WTC11 (cell line): ENCODE measurements at regions not wholly inside any gene's neighbourhood (a gene's known extent, or its start where the extent isn't known, plus 50 kb on each side); places are given as distances from the start of the nearest gene placed in this dataset.

Source experiments
- CREM ChIP-seq: sonication (generic); formaldehyde crosslinking; IDR thresholded peaks from 2 replicates; pipeline ENCODE4 v1.8.1; 2022; ENCODE audit warnings: mild to moderate bottlenecking, missing genetic modification reagents, moderate library complexity
- CTCF ChIP-seq: fragments of 200-600 bp; IDR thresholded peaks from 2 replicates; pipeline ENCODE4 v1.8.0; 2022; ENCODE audit warnings: antibody characterized with exemption
- ETV6 ChIP-seq: sonication (generic); formaldehyde crosslinking; IDR thresholded peaks from 2 replicates; pipeline ENCODE4 v1.8.1; 2022; ENCODE audit warnings: mild to moderate bottlenecking, missing genetic modification reagents
- NFATC4 ChIP-seq: fragments of 250-450 bp; sonication (Bioruptor Pico); IDR thresholded peaks from 2 replicates; pipeline ENCODE4 v1.9.0; 2021; ENCODE audit warnings: mild to moderate bottlenecking
- NR2C2 ChIP-seq: sonication (generic); formaldehyde crosslinking; IDR thresholded peaks from 2 replicates; pipeline ENCODE4 v1.8.0; 2022; ENCODE audit warnings: mild to moderate bottlenecking, missing genetic modification reagents
- USF2 ChIP-seq: sonication (generic); formaldehyde crosslinking; IDR thresholded peaks from 2 replicates; pipeline ENCODE4 v1.8.1; 2023; ENCODE audit warnings: mild to moderate bottlenecking, missing genetic modification reagents, moderate library complexity
- ZNF396 ChIP-seq: fragments of 250-450 bp; sonication (Bioruptor Pico); IDR thresholded peaks from 2 replicates; pipeline ENCODE4 v1.8.0; 2021; ENCODE audit warnings: mild to moderate bottlenecking, moderate library complexity, borderline replicate concordance
- ZNF423 ChIP-seq: fragments of 250-450 bp; sonication (Bioruptor Pico); IDR thresholded peaks from 2 replicates; pipeline ENCODE4 v2.1.2; 2022; ENCODE audit warnings: mild to moderate bottlenecking, moderate library complexity
- TF ChIP-seq, protein P1 (sequence below): sonication (generic); formaldehyde crosslinking; IDR thresholded peaks from 2 replicates; pipeline ENCODE4 v1.8.1; 2023; ENCODE audit warnings: mild to moderate bottlenecking, missing genetic modification reagents
- TF ChIP-seq, protein P2 (sequence below): sonication (generic); formaldehyde crosslinking; IDR thresholded peaks from 2 replicates; pipeline ENCODE4 v1.8.0; 2022; ENCODE audit warnings: mild to moderate bottlenecking, missing genetic modification reagents
- TF ChIP-seq, protein P3 (sequence below): sonication (generic); formaldehyde crosslinking; conservative IDR thresholded peaks from 2 replicates; pipeline ENCODE4 v1.8.1; 2023; ENCODE audit warnings: mild to moderate bottlenecking, low read depth, missing genetic modification reagents, moderate library complexity

DNA sequence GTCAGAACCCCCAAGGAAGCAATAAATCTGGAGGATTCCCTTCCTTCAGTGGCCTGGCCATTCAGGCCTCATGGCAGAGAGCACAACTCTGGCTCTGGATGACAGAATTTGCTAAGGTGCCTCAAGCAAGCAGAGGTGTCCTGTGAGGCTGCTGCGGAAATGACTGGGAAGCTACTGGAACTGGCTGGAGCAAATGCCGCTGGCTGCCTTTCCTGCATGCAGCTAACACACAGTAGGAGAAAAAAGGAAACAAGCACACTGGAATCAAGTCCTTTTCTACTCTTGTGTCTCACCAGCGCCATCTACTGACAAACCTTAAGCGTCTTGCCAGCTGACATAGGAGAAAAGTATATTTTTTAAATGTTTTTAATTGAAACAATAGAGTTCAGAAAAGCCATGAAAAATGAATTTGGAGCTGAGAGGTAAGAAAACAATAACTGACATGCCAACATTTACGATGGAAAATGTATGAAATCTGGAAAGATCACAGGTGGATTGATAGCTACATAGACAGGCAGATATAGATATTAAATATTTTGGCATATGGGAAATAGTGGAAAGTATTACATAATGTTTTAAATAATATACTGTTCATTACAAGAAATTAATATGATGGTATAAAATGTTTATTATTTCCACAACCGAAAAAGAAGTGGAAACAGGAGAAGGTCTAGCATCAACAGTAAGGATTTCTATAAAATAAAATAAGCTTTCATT is 951.6 kb downstream of the ANKRD7 start:
- TF ChIP-seq CTCF (peak; percentile 70), ZNF396 (no peak), ZNF423 (CRISPR knock-in tag) (no peak), NR2C2 (no peak), NFATC4 (no peak), ETV6 (CRISPR knock-in tag) (peak; percentile 82), USF2 (CRISPR knock-in tag) (no peak), CREM (no peak)
- TF ChIP-seq, protein P1, sequence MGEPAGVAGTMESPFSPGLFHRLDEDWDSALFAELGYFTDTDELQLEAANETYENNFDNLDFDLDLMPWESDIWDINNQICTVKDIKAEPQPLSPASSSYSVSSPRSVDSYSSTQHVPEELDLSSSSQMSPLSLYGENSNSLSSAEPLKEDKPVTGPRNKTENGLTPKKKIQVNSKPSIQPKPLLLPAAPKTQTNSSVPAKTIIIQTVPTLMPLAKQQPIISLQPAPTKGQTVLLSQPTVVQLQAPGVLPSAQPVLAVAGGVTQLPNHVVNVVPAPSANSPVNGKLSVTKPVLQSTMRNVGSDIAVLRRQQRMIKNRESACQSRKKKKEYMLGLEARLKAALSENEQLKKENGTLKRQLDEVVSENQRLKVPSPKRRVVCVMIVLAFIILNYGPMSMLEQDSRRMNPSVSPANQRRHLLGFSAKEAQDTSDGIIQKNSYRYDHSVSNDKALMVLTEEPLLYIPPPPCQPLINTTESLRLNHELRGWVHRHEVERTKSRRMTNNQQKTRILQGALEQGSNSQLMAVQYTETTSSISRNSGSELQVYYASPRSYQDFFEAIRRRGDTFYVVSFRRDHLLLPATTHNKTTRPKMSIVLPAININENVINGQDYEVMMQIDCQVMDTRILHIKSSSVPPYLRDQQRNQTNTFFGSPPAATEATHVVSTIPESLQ (CRISPR knock-in tag): no peak
- TF ChIP-seq, protein P2, sequence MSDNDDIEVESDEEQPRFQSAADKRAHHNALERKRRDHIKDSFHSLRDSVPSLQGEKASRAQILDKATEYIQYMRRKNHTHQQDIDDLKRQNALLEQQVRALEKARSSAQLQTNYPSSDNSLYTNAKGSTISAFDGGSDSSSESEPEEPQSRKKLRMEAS (CRISPR knock-in tag): peak; percentile 50; the same call in 1 of the 2 replicates
- TF ChIP-seq, protein P3, sequence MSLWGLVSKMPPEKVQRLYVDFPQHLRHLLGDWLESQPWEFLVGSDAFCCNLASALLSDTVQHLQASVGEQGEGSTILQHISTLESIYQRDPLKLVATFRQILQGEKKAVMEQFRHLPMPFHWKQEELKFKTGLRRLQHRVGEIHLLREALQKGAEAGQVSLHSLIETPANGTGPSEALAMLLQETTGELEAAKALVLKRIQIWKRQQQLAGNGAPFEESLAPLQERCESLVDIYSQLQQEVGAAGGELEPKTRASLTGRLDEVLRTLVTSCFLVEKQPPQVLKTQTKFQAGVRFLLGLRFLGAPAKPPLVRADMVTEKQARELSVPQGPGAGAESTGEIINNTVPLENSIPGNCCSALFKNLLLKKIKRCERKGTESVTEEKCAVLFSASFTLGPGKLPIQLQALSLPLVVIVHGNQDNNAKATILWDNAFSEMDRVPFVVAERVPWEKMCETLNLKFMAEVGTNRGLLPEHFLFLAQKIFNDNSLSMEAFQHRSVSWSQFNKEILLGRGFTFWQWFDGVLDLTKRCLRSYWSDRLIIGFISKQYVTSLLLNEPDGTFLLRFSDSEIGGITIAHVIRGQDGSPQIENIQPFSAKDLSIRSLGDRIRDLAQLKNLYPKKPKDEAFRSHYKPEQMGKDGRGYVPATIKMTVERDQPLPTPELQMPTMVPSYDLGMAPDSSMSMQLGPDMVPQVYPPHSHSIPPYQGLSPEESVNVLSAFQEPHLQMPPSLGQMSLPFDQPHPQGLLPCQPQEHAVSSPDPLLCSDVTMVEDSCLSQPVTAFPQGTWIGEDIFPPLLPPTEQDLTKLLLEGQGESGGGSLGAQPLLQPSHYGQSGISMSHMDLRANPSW (CRISPR knock-in tag): no peak
